ENCODE measurements at regions not wholly inside any gene's neighbourhood (a gene's known extent, or its start where the extent isn't known, plus 50 kb on each side); places are given as distances from the start of the nearest gene placed in this dataset.

- TF ChIP-seq CTCF (IDR thresholded peaks at IDR 0.05; ENCODE audit: borderline replicate concordance, insufficient read depth, low read depth, low read length) = no peak
- H3K4me3 ChIP-seq (ENCODE audit: low read depth, low read length) = no peak overlapping the region
Observed at GRCh38 chr10:8897769-8898168, 843.3 kb downstream of the GATA3 start.

- no peak overlapping the region for H3K4me3 ChIP-seq (ENCODE audit: low read depth, low read length)
- TF ChIP-seq CTCF (IDR thresholded peaks at IDR 0.05; ENCODE audit: borderline replicate concordance, insufficient read depth, low read depth, low read length) = no peak
Observed at GRCh38 chr10:8898745-8899330, 844.4 kb downstream of the GATA3 start.

- H3K4me3 ChIP-seq (ENCODE audit: low read depth, low read length) = no peak overlapping the region
- no peak for TF ChIP-seq CTCF (IDR thresholded peaks at IDR 0.05; ENCODE audit: borderline replicate concordance, insufficient read depth, low read depth, low read length)
Observed at GRCh38 chr10:8902926-8903325, 848.4 kb downstream of the GATA3 start.

GRCh38 chr10:8908013-8908412, 853.5 kb downstream of the GATA3 start:
- H3K4me3 ChIP-seq (ENCODE audit: low read depth, low read length) = no peak overlapping the region
- TF ChIP-seq CTCF (IDR thresholded peaks at IDR 0.05; ENCODE audit: borderline replicate concordance, insufficient read depth, low read depth, low read length) = no peak

GRCh38 chr10:8910314-8910713, 855.8 kb downstream of the GATA3 start:
- TF ChIP-seq CTCF (IDR thresholded peaks at IDR 0.05; ENCODE audit: borderline replicate concordance, insufficient read depth, low read depth, low read length) = no peak

GRCh38 chr10:8911032-8911431, 856.5 kb downstream of the GATA3 start:
- no peak for TF ChIP-seq CTCF (IDR thresholded peaks at IDR 0.05; ENCODE audit: borderline replicate concordance, insufficient read depth, low read depth, low read length)

More at GRCh38 chr10:8910314-8910713, 855.8 kb downstream of the GATA3 start:
- no peak overlapping the region for H3K4me3 ChIP-seq (ENCODE audit: low read depth, low read length)

GRCh38 chr10:8912108-8912507, 857.6 kb downstream of the GATA3 start:
- no peak overlapping the region for H3K4me3 ChIP-seq (ENCODE audit: low read depth, low read length)
- no peak for TF ChIP-seq CTCF (IDR thresholded peaks at IDR 0.05; ENCODE audit: borderline replicate concordance, insufficient read depth, low read depth, low read length)

More at GRCh38 chr10:8911032-8911431, 856.5 kb downstream of the GATA3 start:
- no peak overlapping the region for H3K4me3 ChIP-seq (ENCODE audit: low read depth, low read length)

All from GM12875 (cell line).